Ishikawa (cell line): ENCODE measurements at regions not wholly inside any gene's neighbourhood (a gene's known extent, or its start where the extent isn't known, plus 50 kb on each side); places are given as distances from the start of the nearest gene placed in this dataset.

Experiments used
- CEBPB ChIP-seq: IDR thresholded peaks from 2 replicates; pipeline ENCODE4 v1.6.1; 2012
- CREB1 ChIP-seq: IDR thresholded peaks from 2 replicates; pipeline ENCODE4 v1.6.1; 2012; ENCODE audit warnings: low read depth
- EP300 ChIP-seq: IDR thresholded peaks from 2 replicates; pipeline ENCODE4 v1.6.1; 2012; ENCODE audit warnings: borderline replicate concordance
- RAD21 ChIP-seq: IDR thresholded peaks from 2 replicates; pipeline ENCODE4 v1.6.1; 2012; ENCODE audit warnings: low read depth
- TAF1 ChIP-seq: IDR thresholded peaks from 2 replicates; pipeline ENCODE4 v1.6.1; 2012; ENCODE audit warnings: low read depth, mild to moderate bottlenecking
- TCF12 ChIP-seq: IDR thresholded peaks from 2 replicates; pipeline ENCODE4 v1.6.1; 2012; ENCODE audit warnings: low read depth
- YY1 ChIP-seq: IDR thresholded peaks from 2 replicates; pipeline ENCODE4 v1.6.1; 2012; ENCODE audit warnings: low read depth
- TF ChIP-seq, protein P1 (sequence below): IDR thresholded peaks from 2 replicates; pipeline ENCODE4 v1.6.1; 2012; ENCODE audit warnings: low read depth, mild to moderate bottlenecking
- TF ChIP-seq, protein P2 (sequence below): IDR thresholded peaks from 2 replicates; pipeline ENCODE4 v1.6.1; 2012

DNA sequence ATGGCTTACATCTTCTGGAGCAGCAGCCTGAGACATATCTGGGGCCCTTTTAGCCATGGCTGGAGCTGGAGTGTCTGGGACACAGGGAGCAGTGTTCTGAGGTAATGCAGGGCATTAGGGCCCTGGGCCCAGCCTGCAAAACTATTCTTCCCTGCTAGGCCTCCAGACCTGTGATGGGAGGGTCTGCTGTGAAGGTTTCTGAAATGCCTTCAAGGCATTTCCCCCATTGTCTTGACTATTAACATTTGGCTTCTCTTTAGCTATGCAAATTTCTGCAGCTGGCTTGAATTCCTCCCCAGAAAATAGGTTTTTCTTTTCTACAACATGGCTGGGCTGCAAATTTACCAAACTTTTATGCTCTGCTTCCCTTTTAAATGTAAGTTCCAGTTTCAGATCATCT lies 61.5 kb downstream of the EDN1 start:
- TF ChIP-seq, protein P1, sequence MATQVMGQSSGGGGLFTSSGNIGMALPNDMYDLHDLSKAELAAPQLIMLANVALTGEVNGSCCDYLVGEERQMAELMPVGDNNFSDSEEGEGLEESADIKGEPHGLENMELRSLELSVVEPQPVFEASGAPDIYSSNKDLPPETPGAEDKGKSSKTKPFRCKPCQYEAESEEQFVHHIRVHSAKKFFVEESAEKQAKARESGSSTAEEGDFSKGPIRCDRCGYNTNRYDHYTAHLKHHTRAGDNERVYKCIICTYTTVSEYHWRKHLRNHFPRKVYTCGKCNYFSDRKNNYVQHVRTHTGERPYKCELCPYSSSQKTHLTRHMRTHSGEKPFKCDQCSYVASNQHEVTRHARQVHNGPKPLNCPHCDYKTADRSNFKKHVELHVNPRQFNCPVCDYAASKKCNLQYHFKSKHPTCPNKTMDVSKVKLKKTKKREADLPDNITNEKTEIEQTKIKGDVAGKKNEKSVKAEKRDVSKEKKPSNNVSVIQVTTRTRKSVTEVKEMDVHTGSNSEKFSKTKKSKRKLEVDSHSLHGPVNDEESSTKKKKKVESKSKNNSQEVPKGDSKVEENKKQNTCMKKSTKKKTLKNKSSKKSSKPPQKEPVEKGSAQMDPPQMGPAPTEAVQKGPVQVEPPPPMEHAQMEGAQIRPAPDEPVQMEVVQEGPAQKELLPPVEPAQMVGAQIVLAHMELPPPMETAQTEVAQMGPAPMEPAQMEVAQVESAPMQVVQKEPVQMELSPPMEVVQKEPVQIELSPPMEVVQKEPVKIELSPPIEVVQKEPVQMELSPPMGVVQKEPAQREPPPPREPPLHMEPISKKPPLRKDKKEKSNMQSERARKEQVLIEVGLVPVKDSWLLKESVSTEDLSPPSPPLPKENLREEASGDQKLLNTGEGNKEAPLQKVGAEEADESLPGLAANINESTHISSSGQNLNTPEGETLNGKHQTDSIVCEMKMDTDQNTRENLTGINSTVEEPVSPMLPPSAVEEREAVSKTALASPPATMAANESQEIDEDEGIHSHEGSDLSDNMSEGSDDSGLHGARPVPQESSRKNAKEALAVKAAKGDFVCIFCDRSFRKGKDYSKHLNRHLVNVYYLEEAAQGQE, result no peak
- TF ChIP-seq YY1, result no peak
- TF ChIP-seq TCF12, result no peak
- no peak for TF ChIP-seq TAF1
- TF ChIP-seq CREB1, result no peak
- TF ChIP-seq CEBPB, result no peak
- TF ChIP-seq EP300, result no peak
- no peak for TF ChIP-seq RAD21
- TF ChIP-seq, protein P2, sequence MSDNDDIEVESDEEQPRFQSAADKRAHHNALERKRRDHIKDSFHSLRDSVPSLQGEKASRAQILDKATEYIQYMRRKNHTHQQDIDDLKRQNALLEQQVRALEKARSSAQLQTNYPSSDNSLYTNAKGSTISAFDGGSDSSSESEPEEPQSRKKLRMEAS, result no peak
